ENCODE measurements at regions not wholly inside any gene's neighbourhood (a gene's known extent, or its start where the extent isn't known, plus 50 kb on each side); places are given as distances from the start of the nearest gene placed in this dataset.
A peak's percentile ranks its signal among the peaks of the same experiment; 100 is the strongest.

DNA sequence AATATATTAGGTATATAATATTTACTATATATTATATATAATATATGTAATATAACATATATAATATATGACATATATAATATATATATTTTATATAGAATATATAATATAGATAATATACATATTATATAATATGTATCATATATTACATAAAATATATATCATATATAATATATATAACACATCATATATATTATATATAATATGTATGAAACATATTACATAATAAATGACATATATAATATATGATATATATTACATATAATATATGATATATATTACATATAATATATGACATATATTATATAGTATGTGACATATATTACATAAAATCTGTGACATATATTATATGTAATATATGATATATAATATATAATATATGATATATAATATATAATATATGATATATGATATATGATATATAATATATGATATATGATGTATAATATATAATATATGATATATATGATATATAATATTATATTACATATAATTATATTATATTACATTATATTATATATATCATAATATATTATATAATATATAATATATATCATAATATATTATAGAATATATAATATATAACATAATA is 119.5 kb upstream of the RIMBP3 start:
- no peak for DNase-seq

DNA sequence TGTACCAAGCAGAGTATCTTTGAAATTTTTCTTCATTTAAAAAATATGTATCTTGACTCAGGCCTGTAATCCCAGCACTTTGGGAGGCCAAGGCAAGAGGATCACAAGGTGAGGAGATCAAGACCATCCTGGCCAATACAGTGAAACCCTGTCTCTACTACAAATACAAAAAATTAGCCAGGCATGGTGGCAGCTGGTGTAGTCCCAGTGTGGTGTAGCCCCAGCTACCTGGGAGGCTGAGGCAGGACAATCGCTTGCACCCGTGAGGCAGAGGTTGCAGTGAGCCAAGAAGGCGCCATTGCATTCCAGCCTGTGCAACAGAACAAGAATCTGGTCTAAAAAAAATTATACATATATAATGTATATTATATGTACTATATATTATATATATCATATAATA is 118.7 kb upstream of the RIMBP3 start:
- DNase-seq = peak; percentile 45
